ENCODE measurements at regions not wholly inside any gene's neighbourhood (a gene's known extent, or its start where the extent isn't known, plus 50 kb on each side); places are given as distances from the start of the nearest gene placed in this dataset.
"Not testable (repeated sequence)": the region's sequence is repeated elsewhere in the genome, so short reads cannot be mapped to it uniquely, and the experiment has no call there.

DNA sequence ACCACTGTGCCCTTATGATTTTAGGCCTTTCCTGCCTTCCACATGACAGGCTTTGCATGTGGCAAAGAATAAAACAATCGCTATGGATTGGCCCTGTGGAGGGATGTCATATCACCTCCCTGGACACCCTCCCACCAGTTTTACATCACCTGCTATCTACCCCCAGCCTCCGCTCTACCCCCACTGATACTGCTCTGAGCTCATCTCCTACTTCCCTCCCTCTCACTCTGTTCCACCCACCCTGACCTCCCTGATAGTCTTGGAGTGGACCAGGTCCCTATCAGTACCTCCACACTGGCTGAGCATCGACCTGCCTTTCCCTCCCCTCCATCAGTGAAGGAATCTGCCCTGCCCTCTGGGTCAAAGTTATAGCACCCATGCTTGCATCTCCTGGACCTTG lies 91.8 kb upstream of the FOXN3 start:
- H3K4me3 ChIP-seq (ENCODE audit: low read depth, low read length) = no peak overlapping the region
- DNase-seq (ENCODE audit: low read depth) = no peak
- TF ChIP-seq, protein P1, sequence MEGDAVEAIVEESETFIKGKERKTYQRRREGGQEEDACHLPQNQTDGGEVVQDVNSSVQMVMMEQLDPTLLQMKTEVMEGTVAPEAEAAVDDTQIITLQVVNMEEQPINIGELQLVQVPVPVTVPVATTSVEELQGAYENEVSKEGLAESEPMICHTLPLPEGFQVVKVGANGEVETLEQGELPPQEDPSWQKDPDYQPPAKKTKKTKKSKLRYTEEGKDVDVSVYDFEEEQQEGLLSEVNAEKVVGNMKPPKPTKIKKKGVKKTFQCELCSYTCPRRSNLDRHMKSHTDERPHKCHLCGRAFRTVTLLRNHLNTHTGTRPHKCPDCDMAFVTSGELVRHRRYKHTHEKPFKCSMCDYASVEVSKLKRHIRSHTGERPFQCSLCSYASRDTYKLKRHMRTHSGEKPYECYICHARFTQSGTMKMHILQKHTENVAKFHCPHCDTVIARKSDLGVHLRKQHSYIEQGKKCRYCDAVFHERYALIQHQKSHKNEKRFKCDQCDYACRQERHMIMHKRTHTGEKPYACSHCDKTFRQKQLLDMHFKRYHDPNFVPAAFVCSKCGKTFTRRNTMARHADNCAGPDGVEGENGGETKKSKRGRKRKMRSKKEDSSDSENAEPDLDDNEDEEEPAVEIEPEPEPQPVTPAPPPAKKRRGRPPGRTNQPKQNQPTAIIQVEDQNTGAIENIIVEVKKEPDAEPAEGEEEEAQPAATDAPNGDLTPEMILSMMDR (IDR thresholded peaks at IDR 0.05; ENCODE audit: low read depth, low read length) = no peak
- TF ChIP-seq MYC (IDR thresholded peaks at IDR 0.05; ENCODE audit: low read depth, low read length) (no peak), POLR2A (IDR thresholded peaks at IDR 0.05; ENCODE audit: extremely low read depth, insufficient read length) (no peak)
- TF ChIP-seq, protein P2, sequence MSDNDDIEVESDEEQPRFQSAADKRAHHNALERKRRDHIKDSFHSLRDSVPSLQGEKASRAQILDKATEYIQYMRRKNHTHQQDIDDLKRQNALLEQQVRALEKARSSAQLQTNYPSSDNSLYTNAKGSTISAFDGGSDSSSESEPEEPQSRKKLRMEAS (IDR thresholded peaks at IDR 0.05; ENCODE audit: low read depth, low read length) = no peak

DNA sequence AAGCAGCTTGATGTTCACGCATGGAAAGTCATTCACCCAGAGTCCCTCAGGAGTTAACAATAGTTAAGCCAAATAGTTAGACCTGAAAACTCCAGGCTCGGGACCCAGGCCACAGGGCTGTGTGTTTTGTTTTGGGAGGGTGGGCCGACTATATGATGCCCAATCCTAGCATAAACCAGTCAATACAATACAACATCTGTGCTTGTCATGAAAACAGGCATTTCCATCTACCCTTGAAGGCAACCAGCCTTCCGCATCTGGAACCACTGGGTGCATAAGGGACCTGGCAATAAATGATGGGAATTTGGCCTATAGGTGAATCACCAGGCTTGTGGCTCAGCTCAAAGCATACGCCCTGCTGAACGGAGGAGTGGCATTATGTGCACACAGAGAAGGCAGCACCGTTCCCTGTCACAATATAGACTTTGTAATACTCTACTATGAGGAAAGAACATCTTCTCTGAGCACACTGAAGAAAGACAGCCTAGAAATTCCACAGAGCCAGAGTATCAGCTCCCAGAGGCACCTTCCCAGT lies 91.0 kb upstream of the FOXN3 start:
- DNase-seq (ENCODE audit: low read depth) = no peak

DNA sequence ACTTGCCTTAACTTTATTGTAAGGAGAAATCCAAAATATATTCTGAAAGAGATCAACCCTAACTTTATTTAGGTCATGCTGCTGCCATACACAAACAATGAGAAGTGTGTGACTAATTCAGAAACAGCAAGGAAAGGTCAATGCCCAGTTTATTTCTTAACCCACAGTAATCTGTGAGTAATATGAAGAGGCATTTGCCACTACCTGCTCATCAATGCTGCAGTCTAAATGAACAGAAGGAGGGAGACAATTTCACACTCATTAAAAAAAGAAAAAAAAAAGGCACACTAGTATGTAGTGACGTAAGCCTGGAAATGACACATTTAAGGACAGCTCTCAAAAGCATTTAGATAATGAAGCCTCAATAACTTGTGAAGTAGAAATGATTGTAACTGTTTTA lies 90.5 kb upstream of the FOXN3 start:
- H3K4me3 ChIP-seq (ENCODE audit: low read depth, low read length) = no peak overlapping the region
- DNase-seq (ENCODE audit: low read depth) = no peak
- no peak for TF ChIP-seq POLR2A (IDR thresholded peaks at IDR 0.05; ENCODE audit: extremely low read depth, insufficient read length)
- TF ChIP-seq MYC (IDR thresholded peaks at IDR 0.05; ENCODE audit: low read depth, low read length) = no peak
- TF ChIP-seq, protein P1 (IDR thresholded peaks at IDR 0.05; ENCODE audit: low read depth, low read length) = no peak
- TF ChIP-seq, protein P2 (IDR thresholded peaks at IDR 0.05; ENCODE audit: low read depth, low read length) = no peak

More for the DNA sequence above, 91.0 kb upstream of the FOXN3 start:
- no peak for TF ChIP-seq POLR2A (IDR thresholded peaks at IDR 0.05; ENCODE audit: extremely low read depth, insufficient read length)
- TF ChIP-seq, protein P2 (IDR thresholded peaks at IDR 0.05; ENCODE audit: low read depth, low read length) = no peak
- TF ChIP-seq, protein P1 (IDR thresholded peaks at IDR 0.05; ENCODE audit: low read depth, low read length) = no peak
- TF ChIP-seq MYC (IDR thresholded peaks at IDR 0.05; ENCODE audit: low read depth, low read length) = no peak
- no peak overlapping the region for H3K4me3 ChIP-seq (ENCODE audit: low read depth, low read length)

DNA sequence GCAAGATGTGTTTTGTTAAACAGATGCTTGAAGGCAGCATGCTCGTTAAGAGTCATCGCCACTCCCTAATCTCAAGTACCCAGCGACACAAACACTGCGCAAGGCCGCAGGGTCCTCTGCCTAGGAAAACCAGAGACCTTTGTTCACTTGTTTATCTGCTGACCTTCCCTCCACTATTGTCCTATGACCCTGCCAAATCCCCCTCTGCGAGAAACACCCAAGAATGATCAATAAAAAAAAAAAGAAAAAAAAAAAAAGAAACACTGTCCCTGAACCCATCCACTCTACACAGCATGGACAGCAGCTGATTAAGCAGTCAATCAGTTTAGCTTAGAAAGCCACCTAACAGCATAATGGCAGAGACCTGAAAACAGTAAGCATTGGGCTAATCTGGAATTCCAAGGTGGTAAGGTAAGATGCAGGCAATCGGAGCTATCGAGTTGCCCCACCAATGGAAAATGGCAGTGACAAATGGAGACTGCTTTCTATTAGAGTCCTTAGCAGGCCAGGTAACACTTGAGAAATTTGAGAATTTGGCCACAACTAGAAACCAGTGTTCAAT lies 89.9 kb upstream of the FOXN3 start:
- not testable (repeated sequence) for H3K4me3 ChIP-seq (ENCODE audit: low read depth, low read length); DNase-seq (ENCODE audit: low read depth)

DNA sequence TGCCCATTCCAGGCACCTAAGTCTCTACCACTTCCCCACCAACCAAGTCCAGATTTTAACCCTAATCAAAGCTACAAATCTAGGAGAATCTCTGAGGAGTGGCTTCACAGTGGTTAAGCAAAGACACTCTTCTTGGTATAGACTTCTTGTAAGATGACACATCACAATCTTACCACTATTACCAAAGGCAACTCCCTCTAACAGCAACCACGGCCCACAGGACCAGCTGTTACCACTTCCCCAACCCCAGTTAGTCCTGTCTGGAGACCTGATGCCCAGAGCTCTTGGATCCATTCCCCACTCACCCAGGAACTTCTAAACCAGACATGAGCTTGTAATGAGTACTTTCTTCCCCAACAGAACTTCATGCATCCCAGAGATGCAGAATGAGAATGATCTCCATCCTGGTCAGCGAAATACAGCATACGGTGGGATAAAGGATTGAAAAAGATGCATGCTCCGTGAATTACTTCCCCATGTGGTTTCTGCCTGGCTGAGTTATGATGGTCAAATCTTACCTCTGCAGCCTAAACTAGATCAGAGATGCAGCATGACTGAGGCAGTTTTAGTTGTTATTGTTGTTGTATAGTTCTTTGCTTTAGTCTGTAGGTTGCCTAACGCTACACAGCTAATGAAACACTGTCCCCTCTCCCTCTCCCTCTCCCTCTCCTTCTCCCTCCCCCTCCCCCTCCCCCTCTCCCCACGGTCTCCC lies 87.7 kb upstream of the FOXN3 start:
- no peak overlapping the region for H3K4me3 ChIP-seq (ENCODE audit: low read depth, low read length)
- peak; percentile 84 for DNase-seq (ENCODE audit: low read depth)
- TF ChIP-seq, protein P2 (IDR thresholded peaks at IDR 0.05; ENCODE audit: low read depth, low read length) = no peak
- TF ChIP-seq, protein P1 (IDR thresholded peaks at IDR 0.05; ENCODE audit: low read depth, low read length) = no peak
- TF ChIP-seq POLR2A (IDR thresholded peaks at IDR 0.05; ENCODE audit: extremely low read depth, insufficient read length) (no peak), MYC (IDR thresholded peaks at IDR 0.05; ENCODE audit: low read depth, low read length) (no peak)

DNA sequence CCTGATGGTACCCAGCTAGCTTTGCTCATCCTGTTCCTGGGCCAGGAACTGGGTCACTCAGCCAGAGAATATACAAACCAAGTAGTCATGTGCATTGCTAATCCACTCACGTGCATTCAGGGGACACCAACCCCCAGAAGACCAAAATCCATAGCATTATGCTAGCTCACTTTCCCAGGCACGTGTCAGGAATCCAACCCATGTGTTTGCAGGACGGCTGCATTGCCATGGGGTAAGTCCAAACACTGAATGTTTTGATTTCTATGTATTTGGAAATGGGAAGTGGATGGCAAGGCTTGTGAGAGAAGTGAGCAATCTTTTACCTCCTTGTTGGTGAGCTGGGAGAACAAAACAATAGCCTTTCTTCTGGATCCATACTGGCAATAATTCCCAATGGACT lies 87.1 kb upstream of the FOXN3 start:
- no peak overlapping the region for H3K4me3 ChIP-seq (ENCODE audit: low read depth, low read length)
- DNase-seq (ENCODE audit: low read depth) = no peak
- TF ChIP-seq POLR2A (IDR thresholded peaks at IDR 0.05; ENCODE audit: extremely low read depth, insufficient read length) = no peak
- TF ChIP-seq, protein P2 (IDR thresholded peaks at IDR 0.05; ENCODE audit: low read depth, low read length) = peak; percentile 25; the same call in 1 of the 2 replicates

Data from NB4 (cell line).